Left ventricle myocardium inferior (tissue), 1 donor: ENCODE measurements at regions not wholly inside any gene's neighbourhood (a gene's known extent, or its start where the extent isn't known, plus 50 kb on each side); places are given as distances from the start of the nearest gene placed in this dataset.

Source experiments
- DNase-seq: peaks from one replicate; pipeline ENCODE4 v3.0.0-alpha.2; 2020
- H3K27ac ChIP-seq: fragments of 200-600 bp; replicated peaks from 2 replicates; pipeline ENCODE4 v1.8.0; 2021
- H3K27me3 ChIP-seq: fragments of 200-600 bp; 2 replicates; pipeline ENCODE4 v1.8.0; 2021; ENCODE audit warnings: low read depth
- H3K36me3 ChIP-seq: fragments of 200-600 bp; 2 replicates; pipeline ENCODE4 v1.8.0; 2021
- H3K4me1 ChIP-seq: fragments of 200-600 bp; 2 replicates; pipeline ENCODE4 v1.8.0; 2021
- H3K4me3 ChIP-seq: fragments of 200-600 bp; 2 replicates; pipeline ENCODE4 v1.8.0; 2021; ENCODE audit warnings: mild to moderate bottlenecking, moderate library complexity
- H3K9me3 ChIP-seq: fragments of 200-600 bp; replicated peaks from 2 replicates; pipeline ENCODE4 v1.8.0; 2021
- intact Hi-C: fragments of 100-400 bp; cut with micrococcal nuclease; formaldehyde crosslinking; loops from one replicate; pipeline ENCODE4 v1.11.0; 2022
- TF ChIP-seq, protein P1 (sequence below): fragments of 200-600 bp; IDR thresholded peaks from 2 replicates; pipeline ENCODE4 v1.8.0; 2021; ENCODE audit warnings: antibody characterized with exemption, mild to moderate bottlenecking, borderline replicate concordance
- donor health status: DM: no; HTN: yes; CAD: no; lungs with severe emphysema.

DNA sequence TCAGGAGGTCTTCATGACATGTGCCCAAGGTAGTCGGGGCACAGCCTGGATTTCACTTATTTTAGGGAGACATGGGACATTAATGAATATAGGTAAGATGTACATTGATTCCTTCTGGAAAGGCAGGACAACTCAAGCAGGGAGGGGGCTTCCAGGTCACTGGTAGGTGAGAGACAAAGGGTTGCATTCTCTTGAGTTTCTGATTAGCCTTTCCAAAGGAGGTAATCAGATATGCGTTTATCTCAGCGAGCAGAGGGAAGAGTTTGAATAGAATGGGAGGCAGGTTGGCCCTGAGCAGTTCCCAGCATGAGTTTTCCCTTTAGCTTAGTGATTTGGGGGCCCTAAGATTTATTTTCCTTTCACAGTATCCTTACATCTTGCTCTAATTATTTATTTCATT, 443.8 kb upstream of the EEF2KMT start:
- Histone ChIP-seq H3K27me3 (peaks cover 17% of the 10 kb centered on the region), H3K27ac (no peak overlapping the region), H3K4me1 (no peaks in the 10 kb centered on the region), H3K36me3 (no peaks in the 10 kb centered on the region), H3K9me3 (peaks cover 18% of the 10 kb centered on the region), H3K4me3 (no peak overlapping the region)
- no peak for DNase-seq
- intact Hi-C loops, result no loop called here
- TF ChIP-seq, protein P1, sequence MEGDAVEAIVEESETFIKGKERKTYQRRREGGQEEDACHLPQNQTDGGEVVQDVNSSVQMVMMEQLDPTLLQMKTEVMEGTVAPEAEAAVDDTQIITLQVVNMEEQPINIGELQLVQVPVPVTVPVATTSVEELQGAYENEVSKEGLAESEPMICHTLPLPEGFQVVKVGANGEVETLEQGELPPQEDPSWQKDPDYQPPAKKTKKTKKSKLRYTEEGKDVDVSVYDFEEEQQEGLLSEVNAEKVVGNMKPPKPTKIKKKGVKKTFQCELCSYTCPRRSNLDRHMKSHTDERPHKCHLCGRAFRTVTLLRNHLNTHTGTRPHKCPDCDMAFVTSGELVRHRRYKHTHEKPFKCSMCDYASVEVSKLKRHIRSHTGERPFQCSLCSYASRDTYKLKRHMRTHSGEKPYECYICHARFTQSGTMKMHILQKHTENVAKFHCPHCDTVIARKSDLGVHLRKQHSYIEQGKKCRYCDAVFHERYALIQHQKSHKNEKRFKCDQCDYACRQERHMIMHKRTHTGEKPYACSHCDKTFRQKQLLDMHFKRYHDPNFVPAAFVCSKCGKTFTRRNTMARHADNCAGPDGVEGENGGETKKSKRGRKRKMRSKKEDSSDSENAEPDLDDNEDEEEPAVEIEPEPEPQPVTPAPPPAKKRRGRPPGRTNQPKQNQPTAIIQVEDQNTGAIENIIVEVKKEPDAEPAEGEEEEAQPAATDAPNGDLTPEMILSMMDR, result no peak

DNA sequence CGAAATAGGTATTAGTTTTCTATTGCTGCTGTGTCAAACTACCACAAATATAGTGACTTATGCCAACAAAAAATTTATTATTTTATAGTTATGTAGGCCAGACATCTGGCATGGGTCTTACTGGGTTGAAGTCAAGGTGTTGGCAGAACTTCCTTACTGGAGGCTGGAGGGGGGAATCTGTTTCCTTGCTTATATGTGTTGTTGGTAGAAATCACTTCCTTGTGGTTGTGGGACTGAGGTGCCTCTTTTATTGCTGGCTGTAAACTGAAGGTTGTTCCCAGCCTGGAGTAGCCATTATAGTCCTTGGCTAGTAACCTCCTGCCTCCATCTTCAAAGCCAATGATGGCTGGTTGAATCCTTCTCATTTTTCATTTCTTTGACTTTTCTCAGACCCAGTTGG, 439.8 kb upstream of the EEF2KMT start:
- Histone ChIP-seq H3K27me3 (peaks cover 18% of the 10 kb centered on the region), H3K4me3 (no peak overlapping the region), H3K9me3 (peaks cover 44% of the 10 kb centered on the region), H3K27ac (no peak overlapping the region), H3K36me3 (no peaks in the 10 kb centered on the region), H3K4me1 (no peaks in the 10 kb centered on the region)
- intact Hi-C loops, result no loop called here
- no peak for DNase-seq
- TF ChIP-seq, protein P1, result no peak

DNA sequence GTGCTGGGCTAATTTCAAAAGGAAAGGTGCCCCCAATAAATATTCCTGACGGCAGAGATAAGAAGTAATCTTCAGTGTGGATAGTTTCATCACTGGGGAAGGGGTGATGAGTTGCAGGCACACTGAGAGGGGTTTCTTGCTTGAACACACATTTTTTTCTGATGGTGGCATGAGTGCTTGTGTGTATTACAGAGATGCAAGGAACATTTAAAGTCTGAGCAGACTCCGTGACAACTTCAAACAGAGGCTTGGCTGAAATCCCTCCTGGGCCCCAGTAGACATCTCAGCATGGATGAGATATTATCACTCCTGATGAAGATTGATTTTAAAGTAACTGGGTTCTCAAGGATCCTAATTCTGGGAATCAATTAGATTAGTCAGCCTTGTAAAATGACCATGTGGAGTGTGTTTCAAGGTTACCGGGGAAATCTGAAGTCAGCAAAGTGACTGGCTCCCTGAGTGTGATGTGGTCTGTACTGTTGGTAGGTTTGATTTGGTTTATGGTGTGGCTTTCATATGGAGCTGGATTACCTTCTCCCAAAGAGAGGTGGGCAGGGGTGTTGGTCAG, 435.8 kb upstream of the EEF2KMT start:
- H3K4me3 ChIP-seq, result no peak overlapping the region
- peaks cover 47% of the 10 kb centered on the region for H3K9me3 ChIP-seq
- no peak overlapping the region for H3K27ac ChIP-seq
- peaks cover 7% of the 10 kb centered on the region for H3K27me3 ChIP-seq
- H3K4me1 ChIP-seq, result no peaks in the 10 kb centered on the region
- no peak for DNase-seq
- intact Hi-C loops, result no loop called here
- TF ChIP-seq, protein P1, result no peak
- H3K36me3 ChIP-seq, result no peaks in the 10 kb centered on the region

DNA sequence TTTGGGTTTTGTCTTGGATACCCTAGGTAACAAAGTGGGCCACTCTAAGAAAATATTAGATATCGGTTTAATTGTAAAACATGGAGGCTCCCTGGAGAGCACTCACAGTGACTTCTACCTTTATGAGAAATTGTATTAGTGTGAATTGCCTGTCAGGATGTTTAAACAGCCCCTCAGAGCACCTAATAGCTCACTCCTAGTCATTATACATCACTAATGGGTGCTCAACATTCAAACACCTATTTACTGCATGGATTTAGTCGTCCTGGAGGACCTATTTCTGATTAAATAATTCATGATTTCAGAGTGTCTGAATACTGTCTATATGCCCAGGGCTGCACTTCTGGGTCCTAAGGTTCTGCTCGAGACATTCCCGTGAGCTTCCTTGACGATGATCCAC, 430.2 kb upstream of the EEF2KMT start:
- peaks cover 39% of the 10 kb centered on the region for H3K27me3 ChIP-seq
- H3K9me3 ChIP-seq, result peaks cover 4% of the 10 kb centered on the region
- no peaks in the 10 kb centered on the region for H3K4me1 ChIP-seq
- intact Hi-C loops, result no loop called here
- no peak overlapping the region for H3K4me3 ChIP-seq
- DNase-seq, result no peak
- H3K27ac ChIP-seq, result no peak overlapping the region
- TF ChIP-seq, protein P1, result no peak
- H3K36me3 ChIP-seq, result no peaks in the 10 kb centered on the region

DNA sequence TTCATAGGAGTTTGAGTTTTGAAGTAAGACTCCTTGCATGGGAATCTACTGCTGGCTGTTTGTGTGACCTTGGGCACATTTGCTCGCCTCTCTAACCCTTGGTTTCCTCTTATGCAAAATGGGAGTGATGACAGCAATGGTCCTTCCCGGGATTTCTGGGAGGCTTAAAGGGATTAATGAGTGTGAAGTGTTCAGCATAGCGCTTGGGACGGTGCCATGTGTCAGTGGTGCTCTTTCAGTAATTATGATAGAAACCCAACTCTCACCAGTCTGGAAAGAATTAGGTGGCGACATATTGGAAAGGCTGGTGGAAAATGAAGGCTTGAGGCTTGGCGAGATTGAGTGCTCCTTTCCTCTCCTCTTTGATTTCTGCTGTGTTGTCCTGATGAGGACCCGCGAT, 429.2 kb upstream of the EEF2KMT start:
- TF ChIP-seq, protein P1, result no peak
- intact Hi-C loops, result no loop called here

More for the DNA sequence above, 429.2 kb upstream of the EEF2KMT start:
- H3K4me3 ChIP-seq, result no peak overlapping the region
- H3K27ac ChIP-seq, result no peak overlapping the region
- H3K9me3 ChIP-seq, result peaks cover 4% of the 10 kb centered on the region
- no peaks in the 10 kb centered on the region for H3K4me1 ChIP-seq
- no peaks in the 10 kb centered on the region for H3K36me3 ChIP-seq
- no peak for DNase-seq
- peaks cover 44% of the 10 kb centered on the region for H3K27me3 ChIP-seq
